ENCODE measurements at regions not wholly inside any gene's neighbourhood (a gene's known extent, or its start where the extent isn't known, plus 50 kb on each side); places are given as distances from the start of the nearest gene placed in this dataset.
"Not testable (repeated sequence)": the region's sequence is repeated elsewhere in the genome, so short reads cannot be mapped to it uniquely, and the experiment has no call there.

- Histone ChIP-seq H3K27ac (ENCODE audit: insufficient read depth, low read length) (no peak overlapping the region), H2AFZ (ENCODE audit: low read length) (no peak overlapping the region), H3K79me2 (ENCODE audit: control insufficient read depth, insufficient read depth, low read length) (no peaks in the 10 kb centered on the region), H3K9ac (ENCODE audit: insufficient read depth, low read length) (no peak overlapping the region), H3K36me3 (ENCODE audit: control insufficient read depth, insufficient read depth, low read length) (no peaks in the 10 kb centered on the region), H3K4me2 (ENCODE audit: extremely low read depth, insufficient read depth, low read length) (no peak overlapping the region), H4K20me1 (ENCODE audit: control insufficient read depth, extremely low read depth, insufficient read depth, low read length) (no peaks in the 10 kb centered on the region), H3K4me1 (ENCODE audit: control insufficient read depth, extremely low read depth, insufficient read depth, low read length) (no peaks in the 10 kb centered on the region), H3K4me3 (replicated peaks in 1 of 4; ENCODE audit: control extremely low read depth in 1 of 4, insufficient read depth in 1 of 4, low read depth in 3 of 4, low read length in 4 of 4) (no peak overlapping the region), H3K27me3 (ENCODE audit: control insufficient read depth, insufficient read depth, low read length) (no peaks in the 10 kb centered on the region), H3K9me3 (ENCODE audit: control insufficient read depth, insufficient read depth, low read depth, low read length) (no peaks in the 10 kb centered on the region)
- TF ChIP-seq EZH2 (IDR thresholded peaks at IDR 0.05; ENCODE audit: low read length, missing control alignments) (no peak), CTCF (conservative IDR thresholded peaks at IDR 0.05 in 1 of 2, IDR thresholded peaks at IDR 0.05 in 1 of 2; ENCODE audit: low read depth in 1 of 2, low read length in 2 of 2) (no peak)
- DNase-seq (ENCODE audit: low read depth in 2 of 2), result no peak
Observed at GRCh38 chr1:25116832-25117231, 115.5 kb downstream of the SYF2 start.

GRCh38 chr1:25116117-25116516 lies 116.2 kb downstream of the SYF2 start:
- H3K36me3 ChIP-seq (ENCODE audit: control insufficient read depth, insufficient read depth, low read length); H2AFZ ChIP-seq (ENCODE audit: low read length); H3K4me1 ChIP-seq (ENCODE audit: control insufficient read depth, extremely low read depth, insufficient read depth, low read length); DNase-seq (ENCODE audit: low read depth in 2 of 2); H3K27ac ChIP-seq (ENCODE audit: insufficient read depth, low read length); H3K27me3 ChIP-seq (ENCODE audit: control insufficient read depth, insufficient read depth, low read length); H3K9ac ChIP-seq (ENCODE audit: insufficient read depth, low read length); H3K79me2 ChIP-seq (ENCODE audit: control insufficient read depth, insufficient read depth, low read length); H3K9me3 ChIP-seq (ENCODE audit: control insufficient read depth, insufficient read depth, low read depth, low read length); H4K20me1 ChIP-seq (ENCODE audit: control insufficient read depth, extremely low read depth, insufficient read depth, low read length); H3K4me2 ChIP-seq (ENCODE audit: extremely low read depth, insufficient read depth, low read length); H3K4me3 ChIP-seq (replicated peaks in 1 of 4; ENCODE audit: control extremely low read depth in 1 of 4, insufficient read depth in 1 of 4, low read depth in 3 of 4, low read length in 4 of 4): not testable (repeated sequence)

GRCh38 chr1:25113731-25114130 lies 118.6 kb downstream of the SYF2 start:
- no peak for TF ChIP-seq CTCF (conservative IDR thresholded peaks at IDR 0.05 in 1 of 2, IDR thresholded peaks at IDR 0.05 in 1 of 2; ENCODE audit: low read depth in 1 of 2, low read length in 2 of 2)
- TF ChIP-seq EZH2 (IDR thresholded peaks at IDR 0.05; ENCODE audit: low read length, missing control alignments), result no peak
- no peaks in the 10 kb centered on the region for H3K4me1 ChIP-seq (ENCODE audit: control insufficient read depth, extremely low read depth, insufficient read depth, low read length)
- DNase-seq (ENCODE audit: low read depth in 2 of 2), result no peak
- no peaks in the 10 kb centered on the region for H4K20me1 ChIP-seq (ENCODE audit: control insufficient read depth, extremely low read depth, insufficient read depth, low read length)
- no peaks in the 10 kb centered on the region for H3K36me3 ChIP-seq (ENCODE audit: control insufficient read depth, insufficient read depth, low read length)
- no peak overlapping the region for H3K4me2 ChIP-seq (ENCODE audit: extremely low read depth, insufficient read depth, low read length)
- H3K27ac ChIP-seq (ENCODE audit: insufficient read depth, low read length), result no peak overlapping the region
- no peak overlapping the region for H3K4me3 ChIP-seq (replicated peaks in 1 of 4; ENCODE audit: control extremely low read depth in 1 of 4, insufficient read depth in 1 of 4, low read depth in 3 of 4, low read length in 4 of 4)
- no peak overlapping the region for H3K9ac ChIP-seq (ENCODE audit: insufficient read depth, low read length)
- H2AFZ ChIP-seq (ENCODE audit: low read length), result no peak overlapping the region
- no peaks in the 10 kb centered on the region for H3K79me2 ChIP-seq (ENCODE audit: control insufficient read depth, insufficient read depth, low read length)
- H3K9me3 ChIP-seq (ENCODE audit: control insufficient read depth, insufficient read depth, low read depth, low read length), result no peaks in the 10 kb centered on the region
- no peaks in the 10 kb centered on the region for H3K27me3 ChIP-seq (ENCODE audit: control insufficient read depth, insufficient read depth, low read length)
